Suprapubic skin (tissue), 3 donors: ENCODE measurements at regions not wholly inside any gene's neighbourhood (a gene's known extent, or its start where the extent isn't known, plus 50 kb on each side); places are given as distances from the start of the nearest gene placed in this dataset.

Experiments used
- EP300 ChIP-seq: sonication (generic); formaldehyde crosslinking; IDR thresholded peaks from one replicate; pipeline ENCODE4 v1.6.1; 2017; ENCODE audit warnings: antibody characterized with exemption
- POLR2A ChIP-seq, 2 donors: fragments of 450-650 bp; IDR thresholded peaks; one replicate each; pipeline ENCODE4 v1.6.1; 2017; ENCODE audit warnings: antibody characterized with exemption in 2 of 2, mild to moderate bottlenecking in 2 of 2, moderate library complexity in 2 of 2
- TF ChIP-seq, protein P1 (sequence below), 2 donors: fragments of 200-600 bp in 1 of 2; fragments of 450-650 bp in 1 of 2; sonication (generic) in 1 of 2; IDR thresholded peaks; one replicate each; pipeline ENCODE4 v1.5.1; 2016 to 2019; ENCODE audit warnings: antibody characterized with exemption in 2 of 2, mild to moderate bottlenecking in 1 of 2, moderate library complexity in 1 of 2

DNA sequence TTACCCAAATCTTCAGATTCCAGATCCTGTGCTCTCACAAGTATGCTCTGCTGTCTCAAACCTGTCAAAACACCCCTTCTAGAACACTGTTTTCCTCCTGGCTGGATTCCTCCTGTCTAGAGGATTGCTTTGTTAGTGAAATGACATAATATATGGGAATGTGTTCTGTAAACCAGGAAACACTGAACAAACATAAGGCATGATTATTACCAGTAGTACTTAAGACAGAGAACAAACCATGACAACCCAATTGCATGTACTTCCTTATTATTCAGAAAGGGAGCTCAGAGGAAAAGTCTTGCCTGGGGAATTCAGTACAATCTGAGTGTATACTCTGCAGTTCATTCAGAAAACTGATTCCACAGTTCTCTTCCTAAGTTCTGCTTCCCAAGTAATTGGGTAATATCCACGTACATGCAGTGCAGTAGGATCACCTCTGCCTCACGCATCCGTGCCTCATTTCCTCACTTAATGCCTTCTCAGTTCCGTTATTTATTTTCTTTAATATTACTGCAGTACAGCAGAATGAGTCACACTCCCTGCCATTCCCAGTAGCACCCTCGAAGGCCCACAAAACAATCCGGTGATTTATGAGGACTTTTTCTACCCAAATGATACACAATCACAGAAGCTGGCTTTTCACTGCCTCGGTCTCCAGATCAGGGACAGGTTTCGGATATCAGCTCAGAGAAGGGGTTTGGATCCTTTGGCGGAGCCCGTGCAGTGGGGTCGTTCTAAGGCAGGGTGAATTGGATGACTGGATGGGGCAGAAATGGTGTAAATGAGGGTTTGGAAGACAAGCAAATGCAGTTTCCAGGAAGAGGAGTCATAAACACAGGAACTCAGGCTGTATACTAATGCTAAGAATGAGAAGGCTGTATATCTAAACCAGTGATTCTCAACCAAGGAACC is 896.9 kb downstream of the KCNA4 start:
- TF ChIP-seq, protein P1, sequence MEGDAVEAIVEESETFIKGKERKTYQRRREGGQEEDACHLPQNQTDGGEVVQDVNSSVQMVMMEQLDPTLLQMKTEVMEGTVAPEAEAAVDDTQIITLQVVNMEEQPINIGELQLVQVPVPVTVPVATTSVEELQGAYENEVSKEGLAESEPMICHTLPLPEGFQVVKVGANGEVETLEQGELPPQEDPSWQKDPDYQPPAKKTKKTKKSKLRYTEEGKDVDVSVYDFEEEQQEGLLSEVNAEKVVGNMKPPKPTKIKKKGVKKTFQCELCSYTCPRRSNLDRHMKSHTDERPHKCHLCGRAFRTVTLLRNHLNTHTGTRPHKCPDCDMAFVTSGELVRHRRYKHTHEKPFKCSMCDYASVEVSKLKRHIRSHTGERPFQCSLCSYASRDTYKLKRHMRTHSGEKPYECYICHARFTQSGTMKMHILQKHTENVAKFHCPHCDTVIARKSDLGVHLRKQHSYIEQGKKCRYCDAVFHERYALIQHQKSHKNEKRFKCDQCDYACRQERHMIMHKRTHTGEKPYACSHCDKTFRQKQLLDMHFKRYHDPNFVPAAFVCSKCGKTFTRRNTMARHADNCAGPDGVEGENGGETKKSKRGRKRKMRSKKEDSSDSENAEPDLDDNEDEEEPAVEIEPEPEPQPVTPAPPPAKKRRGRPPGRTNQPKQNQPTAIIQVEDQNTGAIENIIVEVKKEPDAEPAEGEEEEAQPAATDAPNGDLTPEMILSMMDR (IDR thresholded peaks at IDR 0.05), result no peak
- no peak for TF ChIP-seq EP300
- no peak for TF ChIP-seq POLR2A (IDR thresholded peaks at IDR 0.05)
